ENCODE measurements at regions not wholly inside any gene's neighbourhood (a gene's known extent, or its start where the extent isn't known, plus 50 kb on each side); places are given as distances from the start of the nearest gene placed in this dataset.

GRCh38 chr6:91786474-91787184 is 1199.8 kb upstream of the MAP3K7 start:
- Mint-ChIP-seq H3K9me3 (peaks cover 5% of the 10 kb centered on the region), H3K4me3 (no peak overlapping the region), H3K36me3 (ENCODE audit: low read depth) (no peaks in the 10 kb centered on the region), H3K4me1 (ENCODE audit: low read depth) (no peaks in the 10 kb centered on the region), H3K27me3 (no peaks in the 10 kb centered on the region), H3K27ac (no peak overlapping the region)
- TF ChIP-seq CTCF (IDR thresholded peaks at IDR 0.05): no peak
- ChIA-PET CTCF (no interaction called here), POLR2A (interaction anchor here (0.8 kb wide), 1 partner anchor 13 kb away, joined by 3 read pairs; no protein-coding TSS in a partner anchor)
- ATAC-seq (no peak), DNase-seq (no peak)
- intact Hi-C loops (cut with micrococcal nuclease): no loop called here

- POLR2A ChIA-PET: no interaction called here
- intact Hi-C loops (cut with micrococcal nuclease): no loop called here
- no peak for TF ChIP-seq CTCF (IDR thresholded peaks at IDR 0.05)
- ATAC-seq: no peak
- Mint-ChIP-seq H3K4me1 (ENCODE audit: low read depth) (no peaks in the 10 kb centered on the region), H3K27ac (no peak overlapping the region), H3K4me3 (no peak overlapping the region), H3K36me3 (ENCODE audit: low read depth) (no peaks in the 10 kb centered on the region), H3K27me3 (no peaks in the 10 kb centered on the region), H3K9me3 (peaks cover 7% of the 10 kb centered on the region)
- CTCF ChIA-PET: no interaction called here
- DNase-seq: no peak
These were observed 1195.9 kb upstream of the MAP3K7 start for GRCh38 chr6:91782802-91783201.

GRCh38 chr6:91781946-91782345 is 1195.1 kb upstream of the MAP3K7 start:
- Mint-ChIP-seq H3K4me1 (ENCODE audit: low read depth) (no peaks in the 10 kb centered on the region), H3K4me3 (no peak overlapping the region), H3K9me3 (peaks cover 7% of the 10 kb centered on the region), H3K27ac (no peak overlapping the region), H3K36me3 (ENCODE audit: low read depth) (no peaks in the 10 kb centered on the region), H3K27me3 (no peaks in the 10 kb centered on the region)
- POLR2A ChIA-PET: no interaction called here
- no peak for ATAC-seq
- intact Hi-C loops (cut with micrococcal nuclease): no loop called here
- no peak for TF ChIP-seq CTCF (IDR thresholded peaks at IDR 0.05)
- no peak for DNase-seq
- CTCF ChIA-PET: no interaction called here

GRCh38 chr6:91780270-91780669 is 1193.4 kb upstream of the MAP3K7 start:
- Mint-ChIP-seq H3K27me3 (no peaks in the 10 kb centered on the region), H3K9me3 (peaks cover 12% of the 10 kb centered on the region), H3K4me1 (ENCODE audit: low read depth) (no peaks in the 10 kb centered on the region), H3K36me3 (ENCODE audit: low read depth) (no peaks in the 10 kb centered on the region), H3K27ac (no peak overlapping the region), H3K4me3 (no peak overlapping the region)
- DNase-seq (no peak), ATAC-seq (no peak)
- no peak for TF ChIP-seq CTCF (IDR thresholded peaks at IDR 0.05)
- ChIA-PET CTCF (no interaction called here), POLR2A (no interaction called here)
- intact Hi-C loops (cut with micrococcal nuclease): no loop called here

- Mint-ChIP-seq H3K4me3 (no peak overlapping the region), H3K4me1 (ENCODE audit: low read depth) (no peaks in the 10 kb centered on the region), H3K36me3 (ENCODE audit: low read depth) (no peaks in the 10 kb centered on the region), H3K9me3 (no peaks in the 10 kb centered on the region), H3K27me3 (no peaks in the 10 kb centered on the region), H3K27ac (no peak overlapping the region)
- DNase-seq: no peak
- no peak for ATAC-seq
- ChIA-PET POLR2A (no interaction called here), CTCF (no interaction called here)
- intact Hi-C loops (cut with micrococcal nuclease): no loop called here
- no peak for TF ChIP-seq CTCF (IDR thresholded peaks at IDR 0.05)
These were observed 1174.7 kb upstream of the MAP3K7 start for GRCh38 chr6:91761621-91762020.

Measured in activated CD8-positive, alpha-beta T cell treated with anti-CD3 and anti-CD28 coated beads for 36 hours (primary cell).